ENCODE measurements at regions not wholly inside any gene's neighbourhood (a gene's known extent, or its start where the extent isn't known, plus 50 kb on each side); places are given as distances from the start of the nearest gene placed in this dataset.
"Not testable (repeated sequence)": the region's sequence is repeated elsewhere in the genome, so short reads cannot be mapped to it uniquely, and the experiment has no call there.

DNA sequence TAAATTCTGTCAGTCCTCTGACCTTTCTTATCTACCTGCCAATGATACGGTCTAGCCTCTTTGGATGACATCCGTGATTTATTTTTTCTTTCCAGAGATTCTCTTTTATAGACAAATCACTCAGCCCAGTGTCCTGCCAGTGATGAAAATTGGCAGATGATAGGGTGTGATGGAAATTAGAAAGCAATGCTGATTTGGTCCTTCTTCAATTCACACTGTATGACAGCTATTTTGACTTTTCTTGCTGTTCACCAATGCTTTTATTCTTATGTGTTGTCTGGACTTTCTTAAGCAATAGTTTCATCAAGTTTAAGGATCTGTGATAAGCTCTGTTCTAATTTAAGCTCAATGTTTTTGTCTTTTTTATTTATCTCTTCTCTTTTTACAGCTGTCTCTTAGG is 63.6 kb upstream of the TPTE start:
- in situ Hi-C loops (cut with HindIII; ENCODE audit: low pct_unique_long_range_greater_than_20kb, low sequenced_read_pairs); DNase-seq (ENCODE audit: low read depth): not testable (repeated sequence)

DNA sequence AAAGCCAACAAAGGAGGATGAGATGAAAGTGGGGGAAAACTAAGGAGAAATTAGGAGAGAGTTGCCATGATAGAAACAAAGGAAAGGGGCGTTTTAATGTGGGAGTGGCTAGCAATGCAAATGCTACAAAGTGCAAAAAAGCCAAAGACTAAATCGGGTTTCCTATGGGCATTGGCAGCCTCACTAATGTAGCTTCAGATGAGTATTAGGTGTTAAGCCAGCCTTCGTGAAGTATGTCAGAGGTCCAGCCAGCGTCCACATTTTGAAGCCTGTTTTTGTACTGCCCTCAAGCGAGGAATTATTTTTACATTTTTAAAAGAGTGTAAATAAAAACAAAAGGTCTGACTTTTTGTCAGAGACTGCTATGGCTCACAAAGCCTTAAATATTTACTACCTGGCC is 60.4 kb upstream of the TPTE start:
- DNase-seq (ENCODE audit: low read depth); in situ Hi-C loops (cut with HindIII; ENCODE audit: low pct_unique_long_range_greater_than_20kb, low sequenced_read_pairs): not testable (repeated sequence)

DNA sequence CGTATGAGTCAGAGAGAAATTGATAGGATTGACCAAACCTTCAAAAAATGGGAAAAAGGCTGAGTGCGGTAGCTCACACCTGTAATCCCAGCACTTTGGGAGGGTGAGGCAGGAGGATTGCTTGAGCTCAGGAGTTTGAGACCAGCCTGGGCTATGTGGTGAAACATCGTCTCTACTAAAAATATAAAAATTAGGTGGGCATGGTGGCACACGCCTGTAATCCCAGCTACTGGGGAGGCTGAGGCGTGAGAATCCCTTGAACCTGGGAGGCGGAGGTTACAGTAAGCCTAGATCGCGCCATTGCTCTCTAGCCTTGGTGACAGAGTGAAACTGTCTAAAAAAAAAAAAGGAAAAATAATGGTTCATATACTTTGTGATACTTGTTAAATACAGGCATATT is 59.9 kb upstream of the TPTE start:
- DNase-seq (ENCODE audit: low read depth); in situ Hi-C loops (cut with HindIII; ENCODE audit: low pct_unique_long_range_greater_than_20kb, low sequenced_read_pairs): not testable (repeated sequence)

DNA sequence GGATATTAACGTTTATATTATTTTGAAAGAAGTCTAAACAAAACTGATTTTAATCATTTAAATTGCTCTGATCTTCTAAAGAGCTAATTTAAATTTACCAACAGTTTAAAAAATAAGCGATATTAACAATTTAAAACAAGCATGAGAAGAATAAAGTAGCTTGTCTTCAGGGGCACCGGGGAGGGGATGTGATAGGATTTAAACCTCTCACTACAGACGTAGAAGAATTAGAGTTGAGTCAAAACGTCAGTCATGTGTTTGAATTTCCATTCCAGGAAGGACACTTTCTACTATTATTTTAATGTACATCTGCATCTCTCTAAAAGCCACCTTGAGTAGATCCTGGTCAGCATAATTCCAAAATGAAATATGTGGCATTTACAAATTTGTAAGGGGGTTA is 58.2 kb upstream of the TPTE start:
- DNase-seq (ENCODE audit: low read depth), result no peak
- in situ Hi-C loops (cut with HindIII; ENCODE audit: low pct_unique_long_range_greater_than_20kb, low sequenced_read_pairs), result no loop called here

DNA sequence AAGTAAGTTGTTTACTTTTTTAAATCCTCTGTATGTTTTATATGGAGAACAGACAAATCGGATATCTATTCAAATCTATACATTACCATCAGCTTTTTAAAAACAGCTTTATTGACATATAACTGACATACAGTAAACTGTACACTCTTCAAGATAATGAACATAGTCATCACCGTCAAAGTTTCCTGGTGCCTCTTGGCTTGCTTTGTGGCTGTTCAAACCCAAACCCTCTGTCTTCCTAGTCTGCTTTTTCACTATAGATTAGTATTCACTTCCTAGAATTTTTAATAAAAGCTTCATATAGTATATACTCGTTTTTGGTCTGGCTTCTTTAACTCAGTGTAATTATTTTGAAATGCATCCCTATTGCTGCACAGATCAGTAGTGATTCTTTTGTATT is 56.4 kb upstream of the TPTE start:
- no peak for DNase-seq (ENCODE audit: low read depth)
- in situ Hi-C loops (cut with HindIII; ENCODE audit: low pct_unique_long_range_greater_than_20kb, low sequenced_read_pairs), result no loop called here

DNA sequence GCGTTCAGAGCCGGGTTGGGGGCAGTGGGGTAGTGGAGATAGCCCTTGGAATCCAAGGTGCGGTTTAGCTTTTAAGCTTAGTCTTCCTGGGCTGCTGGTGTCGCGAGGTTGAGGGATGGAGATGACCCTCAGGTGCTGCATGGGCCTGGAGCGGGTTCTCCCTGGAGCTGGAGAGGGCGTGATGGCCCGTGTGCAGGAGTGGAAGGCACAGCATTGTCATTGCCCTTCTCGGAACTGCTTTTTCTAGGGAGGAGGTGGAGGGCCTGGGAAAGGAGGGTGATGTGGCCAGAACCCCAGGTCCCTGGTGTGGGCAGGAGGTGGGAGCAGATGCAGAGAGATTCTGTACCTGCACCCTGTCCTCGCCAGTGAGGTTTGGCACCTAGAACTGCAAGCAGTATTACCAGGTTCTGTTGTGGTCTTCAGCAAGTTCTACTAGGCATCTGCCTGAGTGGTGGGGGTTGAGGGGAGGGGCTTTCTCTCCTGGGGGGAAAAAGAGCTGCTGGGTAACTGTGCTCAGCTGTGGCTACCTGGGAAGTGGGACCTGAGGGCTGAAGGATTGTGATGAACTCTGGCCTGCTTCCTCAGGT is 55.8 kb upstream of the TPTE start:
- in situ Hi-C loops (cut with HindIII; ENCODE audit: low pct_unique_long_range_greater_than_20kb, low sequenced_read_pairs); DNase-seq (ENCODE audit: low read depth): not testable (repeated sequence)

DNA sequence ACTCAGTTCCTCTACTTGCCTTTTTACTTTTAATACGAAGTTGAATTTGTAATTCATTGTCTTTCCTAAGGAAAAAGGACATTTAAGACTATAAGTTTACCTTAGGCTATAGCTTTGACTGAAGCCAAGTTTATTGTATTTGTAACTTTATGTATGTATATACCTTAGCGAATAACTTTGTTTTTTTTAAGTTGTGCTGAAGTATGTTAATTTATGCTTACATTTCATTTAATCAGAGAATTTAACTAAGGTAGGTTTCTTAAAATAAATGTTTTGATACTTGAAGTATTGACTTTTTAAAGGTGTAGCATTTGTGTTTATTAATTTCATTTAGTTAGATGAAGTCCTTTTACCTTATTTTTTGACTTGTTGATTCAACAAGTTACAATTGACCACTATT is 55.2 kb upstream of the TPTE start:
- DNase-seq (ENCODE audit: low read depth), result no peak
- in situ Hi-C loops (cut with HindIII; ENCODE audit: low pct_unique_long_range_greater_than_20kb, low sequenced_read_pairs), result no loop called here
